IPS DF 19.7 (cell line): ENCODE measurements at regions not wholly inside any gene's neighbourhood (a gene's known extent, or its start where the extent isn't known, plus 50 kb on each side); places are given as distances from the start of the nearest gene placed in this dataset.
"Not testable (repeated sequence)": the region's sequence is repeated elsewhere in the genome, so short reads cannot be mapped to it uniquely, and the experiment has no call there.

Source experiments
- DNase-seq: peaks from one replicate; pipeline ENCODE4 v3.0.0-alpha.2; 2013; ENCODE audit warnings: low read depth, low spot score

DNA sequence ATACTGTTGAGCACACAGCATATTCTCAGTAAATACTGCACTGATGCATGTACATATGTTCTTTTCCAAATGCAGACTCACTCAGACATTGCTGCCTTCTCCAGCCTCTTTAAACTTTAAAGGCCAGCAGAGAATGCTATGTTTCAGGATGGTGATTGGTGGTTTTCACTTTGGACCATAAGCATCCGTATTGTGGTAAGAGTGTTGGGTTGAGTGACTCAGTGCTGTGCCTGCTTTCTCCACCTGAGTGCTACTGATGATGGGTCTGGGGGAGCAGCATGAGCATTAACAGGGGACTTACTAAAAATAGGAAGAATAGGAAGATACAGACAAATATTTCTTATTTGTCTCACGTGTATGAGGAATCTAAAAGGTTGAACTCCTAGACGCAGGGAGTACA lies 56.3 kb upstream of the ZNF92 start:
- DNase-seq: no peak

DNA sequence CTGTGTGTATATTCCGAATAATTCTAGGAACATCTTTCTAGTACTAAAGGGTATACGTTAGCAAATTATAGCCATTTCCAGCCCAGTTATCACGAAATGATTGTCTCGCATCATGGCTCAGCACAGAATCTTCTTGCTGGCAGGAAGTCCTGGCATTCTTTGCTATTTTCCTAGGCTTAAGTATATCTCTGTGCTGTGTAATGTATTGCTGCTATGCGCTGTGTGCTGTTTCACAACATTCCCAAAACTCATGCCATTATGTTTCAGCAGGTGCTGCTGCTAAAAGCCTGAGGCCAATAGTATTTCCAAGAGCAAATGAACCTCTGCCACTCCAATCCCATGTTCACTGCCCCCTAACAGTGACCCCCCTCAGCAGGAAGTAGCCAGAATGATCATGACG lies 62.9 kb upstream of the ZNF92 start:
- no peak for DNase-seq

DNA sequence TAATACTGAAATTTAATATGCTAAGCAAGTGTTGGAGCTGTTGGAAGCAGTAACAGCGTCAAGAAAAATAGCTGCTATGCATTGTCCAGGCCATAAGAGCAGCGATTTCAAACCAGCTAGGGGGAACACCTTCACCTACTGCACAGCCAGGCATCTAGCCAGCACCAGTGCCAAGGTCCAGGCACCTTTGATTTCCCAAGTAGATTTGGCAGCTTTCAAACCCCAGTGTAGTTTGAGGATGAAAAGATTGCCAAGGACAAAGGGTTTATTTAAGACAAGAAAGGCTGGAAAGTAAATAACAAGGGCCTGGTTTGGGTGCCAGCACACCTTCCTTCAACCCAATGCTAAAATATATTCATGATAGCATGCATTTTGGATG lies 65.4 kb upstream of the ZNF92 start:
- DNase-seq: no peak

DNA sequence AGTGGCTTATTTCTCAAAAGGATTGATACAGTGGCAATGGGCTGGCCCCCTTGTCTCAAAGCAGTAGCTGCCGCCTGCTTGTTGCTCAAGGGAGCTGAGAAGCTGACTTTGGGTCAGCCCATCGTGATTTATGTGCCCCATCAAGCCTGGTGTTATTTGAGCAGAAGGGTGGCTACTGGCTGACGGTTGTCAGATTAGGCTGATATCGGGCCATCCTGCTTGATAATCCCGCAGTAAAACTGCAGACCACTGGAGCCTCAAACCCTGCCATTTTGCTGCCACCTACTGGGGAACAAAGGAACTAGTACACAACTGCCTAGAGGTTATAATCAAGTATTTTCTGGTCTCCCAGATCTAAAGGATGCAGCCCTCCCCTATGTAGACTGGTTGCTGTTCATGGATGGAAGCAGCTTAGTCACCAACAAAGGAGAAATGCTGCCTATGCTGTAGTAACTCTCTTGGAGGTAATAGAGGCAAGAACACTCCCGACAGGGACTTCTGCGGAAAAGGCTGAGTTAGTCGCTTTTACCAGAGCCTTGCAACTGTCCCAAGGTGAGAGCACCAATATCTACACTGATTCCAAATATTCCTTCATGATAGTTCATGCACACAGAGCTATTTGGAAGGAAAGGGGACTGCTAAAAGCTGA lies 65.9 kb upstream of the ZNF92 start:
- peak; percentile 40 for DNase-seq

DNA sequence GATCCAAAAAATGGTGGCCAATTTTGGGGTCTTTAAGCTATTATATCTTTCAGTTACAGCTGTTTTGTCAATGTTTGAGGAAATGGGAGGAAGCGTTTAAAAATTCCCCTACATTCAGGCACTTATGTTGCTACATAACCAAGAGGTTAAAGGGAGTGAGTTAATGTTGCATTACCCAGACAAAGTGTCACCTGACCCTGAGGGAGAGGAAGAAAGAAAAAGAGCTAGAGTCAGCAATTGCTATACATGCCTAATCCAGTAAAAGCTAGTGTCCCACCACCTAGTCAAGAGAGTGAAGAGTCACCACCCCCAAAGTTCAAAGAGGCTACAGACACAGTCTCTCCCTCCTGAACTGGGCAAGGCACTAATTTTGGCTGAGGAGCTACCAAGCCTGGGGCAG lies 69.5 kb upstream of the ZNF92 start:
- DNase-seq: no peak

DNA sequence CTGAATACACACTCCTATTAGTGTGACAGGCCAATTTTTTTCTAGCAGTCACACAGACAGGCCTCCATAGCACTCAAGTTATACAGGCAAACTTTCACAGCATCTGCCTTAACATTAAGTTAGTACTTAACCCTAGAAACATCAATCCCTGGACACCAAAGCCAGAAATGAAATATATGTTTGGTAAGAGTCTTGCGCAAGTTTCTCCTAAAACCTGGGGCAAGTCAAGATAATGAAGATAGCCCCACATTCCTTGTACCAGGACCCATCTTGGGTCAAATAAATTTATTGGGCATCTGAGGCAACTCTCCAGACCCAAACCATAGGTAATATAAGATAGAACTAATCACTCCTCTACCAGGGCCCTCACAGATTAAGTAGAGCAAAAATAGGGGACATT lies 70.8 kb upstream of the ZNF92 start:
- no peak for DNase-seq

DNA sequence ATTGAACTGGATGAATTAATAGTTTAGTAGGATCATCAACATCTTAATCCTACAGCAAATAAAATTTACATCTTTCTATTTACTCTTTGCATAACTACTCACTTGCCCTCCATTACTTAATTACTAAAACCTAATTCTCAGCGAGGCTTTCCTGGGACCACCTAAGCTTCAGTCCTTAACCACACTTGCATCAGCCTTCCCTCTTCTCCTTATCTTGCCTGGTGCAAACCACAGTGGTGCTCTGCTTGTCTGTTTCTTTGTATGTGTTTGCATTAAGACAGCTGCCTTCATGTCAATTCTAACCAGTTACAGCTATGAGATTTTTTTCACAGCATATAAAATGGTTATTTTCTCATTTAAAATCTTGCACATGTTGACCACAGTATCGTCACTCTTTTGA lies 72.6 kb upstream of the ZNF92 start:
- DNase-seq: no peak

DNA sequence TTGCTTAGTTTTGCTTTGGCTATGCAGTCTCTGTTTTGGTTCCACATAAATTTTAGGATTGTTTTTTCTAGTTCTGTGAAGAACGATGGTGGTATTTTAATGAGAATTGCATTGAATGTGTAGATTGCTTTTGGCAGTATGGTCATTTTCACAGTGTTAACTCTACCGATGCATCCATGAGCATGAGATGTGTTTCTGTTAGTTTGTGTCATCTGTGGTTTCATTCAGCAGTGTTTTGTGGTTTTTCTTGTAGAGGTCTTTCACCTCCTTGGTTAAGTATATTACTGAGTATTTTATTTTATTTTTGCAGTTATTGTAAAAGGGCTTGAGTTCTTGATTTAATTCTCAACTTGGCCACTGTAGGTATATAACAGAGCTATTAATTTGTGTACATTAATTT lies 78.2 kb upstream of the ZNF92 start:
- no peak for DNase-seq

DNA sequence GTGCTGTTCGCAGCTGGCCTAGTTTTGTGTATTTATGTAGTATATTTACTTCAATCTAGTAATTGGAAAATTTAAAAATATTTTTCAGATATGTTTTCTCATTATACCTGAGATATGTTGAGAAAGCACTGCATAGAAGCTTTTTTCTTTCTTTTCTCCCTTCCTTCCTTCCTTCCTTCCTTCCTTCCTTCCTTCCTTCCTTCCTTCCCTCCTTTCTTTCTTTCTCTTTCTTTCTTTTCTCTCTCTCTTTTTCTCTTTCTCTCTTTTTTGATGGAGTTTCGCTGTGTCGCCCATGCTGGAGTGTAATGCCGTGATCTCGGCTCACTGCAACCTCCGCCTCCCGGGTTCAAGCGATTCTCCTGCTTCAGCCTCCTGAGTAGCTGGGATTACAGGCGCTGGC lies 83.3 kb upstream of the ZNF92 start:
- not testable (repeated sequence) for DNase-seq

DNA sequence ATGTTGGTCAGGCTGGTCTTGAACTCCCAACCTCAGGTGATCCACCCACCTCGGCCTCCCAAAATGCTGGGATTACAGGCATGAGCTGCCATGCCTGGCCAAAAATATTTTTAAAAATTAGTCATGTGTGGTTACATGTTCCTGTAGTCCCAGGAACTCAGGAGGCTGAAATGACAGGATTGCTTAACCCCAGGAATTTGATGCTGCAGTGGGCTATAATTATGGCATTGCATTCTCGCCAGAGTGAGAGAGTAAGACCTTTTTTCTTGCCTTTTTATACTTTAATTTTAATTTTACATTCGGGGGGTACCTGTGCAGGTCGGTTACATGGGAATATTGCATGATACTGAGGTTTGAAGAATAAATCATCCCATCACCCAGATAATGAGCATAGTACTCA lies 86.6 kb upstream of the ZNF92 start:
- DNase-seq: no peak

DNA sequence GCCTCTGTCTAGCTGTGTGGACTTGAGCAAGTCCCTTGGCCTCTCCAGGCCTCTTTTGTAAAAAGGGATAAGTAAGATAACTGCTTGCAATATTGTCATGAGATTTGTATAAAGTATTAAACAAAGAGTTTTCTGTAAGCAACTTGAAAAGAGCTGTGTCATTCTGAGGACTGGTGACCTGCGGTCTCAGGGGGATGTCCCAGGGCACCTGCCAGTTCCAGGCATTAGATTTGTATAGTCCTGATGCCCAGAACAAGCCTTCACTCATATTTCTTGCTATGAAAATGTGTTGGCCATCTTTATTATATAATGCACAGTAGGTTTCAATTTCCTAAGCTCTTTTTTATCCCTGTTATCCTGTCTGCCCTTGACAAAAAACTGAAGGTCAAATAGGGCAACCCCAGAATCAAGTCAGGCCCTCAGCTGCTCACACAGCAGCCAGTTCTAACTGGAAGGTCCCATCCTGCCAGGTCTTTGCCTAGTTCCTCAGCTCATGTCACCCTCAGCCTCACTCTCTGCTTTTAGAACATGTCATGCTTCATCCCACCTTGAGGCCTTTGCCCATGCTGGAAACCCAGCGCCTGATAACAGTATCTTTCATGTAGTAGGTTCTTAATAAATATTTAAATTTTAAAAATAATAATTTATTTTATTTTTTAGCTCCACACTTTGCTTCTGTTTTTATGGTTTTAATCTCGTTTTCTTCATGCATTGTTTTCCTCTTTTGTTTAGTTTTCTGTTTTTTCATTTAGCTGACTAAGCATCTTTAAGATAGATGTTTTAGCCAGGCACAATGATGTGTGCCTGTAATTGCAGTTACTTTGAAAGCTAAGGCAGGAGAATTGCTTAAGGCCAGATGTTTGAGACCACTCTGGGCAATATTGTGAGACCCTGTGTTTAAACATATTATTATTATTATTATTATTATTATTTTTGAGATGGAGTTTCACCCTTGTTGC lies 87.5 kb upstream of the ZNF92 start:
- no peak for DNase-seq

DNA sequence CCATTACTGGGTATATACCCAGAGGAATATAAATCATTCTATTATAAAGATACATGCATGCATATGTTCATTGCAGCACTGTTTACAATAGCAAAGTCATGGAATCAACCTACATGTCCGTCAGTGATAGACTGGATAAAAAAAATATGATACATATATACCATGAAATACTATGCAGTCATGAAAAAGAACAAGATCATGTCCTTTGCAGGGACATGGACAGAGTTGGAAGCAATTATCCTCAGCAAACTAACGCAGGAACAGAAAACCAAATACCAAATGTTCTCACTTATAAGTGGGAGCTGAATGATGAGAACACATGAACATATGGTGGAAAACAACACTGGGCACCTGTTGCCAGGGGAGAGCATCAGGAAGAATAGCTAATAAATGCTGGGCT lies 88.4 kb upstream of the ZNF92 start:
- DNase-seq: not testable (repeated sequence)

DNA sequence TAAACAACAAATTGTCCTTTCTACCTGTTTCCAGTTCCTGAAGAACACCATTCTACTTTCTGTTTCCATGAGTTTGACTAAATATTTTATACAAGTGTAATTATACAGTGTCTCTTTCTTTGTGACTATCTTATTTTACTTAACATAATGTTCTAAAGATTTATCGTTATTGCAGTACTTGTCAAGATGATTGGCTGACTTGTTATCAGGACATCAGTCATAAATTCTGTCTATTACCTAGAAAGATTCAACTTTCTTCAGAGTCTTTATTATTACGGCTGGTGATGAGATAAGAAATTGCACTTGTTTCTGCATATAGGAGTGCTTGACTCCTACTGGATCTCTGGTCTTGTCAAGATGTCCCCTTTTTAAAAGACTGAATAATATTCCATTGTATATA lies 93.9 kb upstream of the ZNF92 start:
- no peak for DNase-seq

DNA sequence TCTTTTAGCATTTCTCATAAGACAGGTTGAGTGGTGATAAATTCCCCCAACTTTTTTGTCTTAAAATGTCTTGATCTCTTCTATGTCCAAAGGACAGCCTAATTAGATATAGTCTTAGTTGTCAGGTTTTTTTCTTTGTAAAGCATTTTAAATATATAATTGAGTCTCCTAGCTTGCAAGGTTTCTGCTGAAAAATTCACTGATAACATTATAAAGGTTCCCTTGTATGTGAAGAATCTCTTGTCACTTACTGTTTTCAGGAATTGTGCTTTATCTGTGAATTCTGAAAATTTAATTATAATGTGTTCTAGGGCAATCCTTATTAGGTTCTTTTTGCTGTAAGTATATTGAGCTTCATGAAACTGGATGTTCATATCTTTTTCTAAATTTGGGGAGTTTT lies 96.8 kb upstream of the ZNF92 start:
- DNase-seq: no peak

DNA sequence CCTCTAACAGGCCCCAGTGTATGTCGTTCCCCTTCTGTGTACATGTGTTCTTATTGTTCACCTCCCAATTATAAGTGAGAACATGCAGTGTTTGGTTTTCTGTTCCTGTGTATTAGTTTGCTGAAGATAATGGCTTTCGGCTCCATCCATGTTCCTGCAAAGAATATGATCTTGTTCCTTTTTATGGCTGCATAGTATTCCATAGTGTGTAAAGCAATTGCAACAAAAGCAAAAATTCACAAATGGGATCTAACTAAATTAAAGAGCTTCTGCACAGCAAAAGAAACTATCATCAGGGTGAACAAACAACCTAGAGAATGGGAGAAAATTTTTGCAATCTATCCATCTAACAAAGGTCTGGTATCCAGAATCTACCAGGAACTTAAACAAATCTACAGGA lies 102.2 kb upstream of the ZNF92 start:
- not testable (repeated sequence) for DNase-seq

DNA sequence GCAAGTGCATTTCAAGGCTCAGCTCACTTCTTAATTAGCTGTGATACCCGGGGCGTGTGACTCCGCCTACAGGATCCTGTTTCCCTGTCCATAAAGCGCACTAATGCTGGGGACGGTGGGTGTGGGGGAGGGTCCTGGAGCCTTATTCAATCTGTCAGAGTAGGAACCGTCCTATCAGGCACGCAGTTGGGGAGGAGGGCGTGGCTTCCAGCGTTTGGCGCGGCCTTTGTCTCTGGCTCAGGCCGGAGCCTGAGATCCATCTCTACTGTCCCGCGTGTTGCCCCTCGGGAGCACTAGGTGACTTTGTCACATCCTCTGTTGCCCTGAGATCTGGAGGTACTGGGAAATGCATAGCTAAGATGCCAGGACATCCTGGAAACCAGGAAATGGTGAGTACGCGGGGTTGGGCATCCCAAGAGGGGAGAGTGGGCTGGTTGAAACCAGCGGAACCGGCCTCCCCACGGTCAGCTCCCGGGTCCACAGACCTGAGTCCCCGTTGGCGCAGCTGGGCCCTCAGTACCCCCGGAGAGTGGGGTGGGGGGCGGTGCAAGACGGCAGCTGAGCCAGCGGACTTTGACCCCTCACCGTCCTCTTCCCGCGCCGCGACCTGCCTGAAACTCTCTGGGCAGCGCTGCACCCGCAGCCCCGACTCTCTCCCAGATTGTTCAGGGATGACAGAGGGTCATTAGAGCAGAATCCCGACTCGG lies 104.4 kb upstream of the ZNF92 start:
- DNase-seq: peak; percentile 94

DNA sequence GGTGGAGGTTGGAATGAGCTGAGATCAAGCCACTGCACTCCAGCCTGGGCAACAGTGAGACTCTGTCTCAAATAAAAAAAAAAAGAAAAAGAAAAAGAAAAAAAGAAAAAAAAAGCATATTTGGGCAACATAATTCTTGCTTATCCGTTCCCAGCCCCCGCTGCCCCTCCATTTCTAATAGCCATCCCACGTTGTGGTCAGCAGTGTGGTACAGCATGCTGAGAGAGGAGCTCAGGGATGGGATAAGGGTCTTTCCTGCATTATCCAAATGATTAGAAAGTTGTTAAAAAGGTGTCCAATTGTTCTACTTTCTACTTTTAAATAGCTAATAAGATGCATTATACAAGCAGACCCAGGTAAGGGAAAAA lies 104.9 kb upstream of the ZNF92 start:
- DNase-seq: no peak

DNA sequence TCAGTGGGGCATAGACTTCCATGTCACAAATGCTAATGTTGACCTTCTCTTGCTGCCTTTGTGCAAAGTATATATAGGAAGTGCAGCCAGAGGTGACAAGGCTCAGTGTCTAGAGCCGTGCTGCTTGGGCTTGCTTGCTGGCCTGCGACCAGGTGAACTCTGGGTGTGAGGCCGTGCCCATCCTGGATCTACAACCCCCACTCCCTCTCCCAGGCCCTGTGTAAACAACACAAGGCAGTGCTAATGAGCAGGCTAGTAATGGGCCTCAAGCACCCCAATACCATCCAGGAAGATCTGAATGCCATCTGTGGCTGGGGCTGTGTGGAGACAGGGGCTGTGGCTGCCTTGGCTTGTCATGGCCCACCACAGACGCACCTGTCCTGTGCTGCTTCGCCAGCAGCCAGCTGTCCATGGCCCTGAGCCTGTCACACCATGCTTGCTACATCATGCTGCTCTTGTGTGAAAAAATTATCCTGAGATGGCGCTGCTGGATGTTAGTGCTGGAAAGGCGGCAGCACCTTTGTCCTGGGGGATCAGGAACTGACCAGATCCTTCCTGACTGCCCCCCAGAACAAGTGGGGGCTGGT lies 107.6 kb upstream of the ZNF92 start:
- DNase-seq: no peak

DNA sequence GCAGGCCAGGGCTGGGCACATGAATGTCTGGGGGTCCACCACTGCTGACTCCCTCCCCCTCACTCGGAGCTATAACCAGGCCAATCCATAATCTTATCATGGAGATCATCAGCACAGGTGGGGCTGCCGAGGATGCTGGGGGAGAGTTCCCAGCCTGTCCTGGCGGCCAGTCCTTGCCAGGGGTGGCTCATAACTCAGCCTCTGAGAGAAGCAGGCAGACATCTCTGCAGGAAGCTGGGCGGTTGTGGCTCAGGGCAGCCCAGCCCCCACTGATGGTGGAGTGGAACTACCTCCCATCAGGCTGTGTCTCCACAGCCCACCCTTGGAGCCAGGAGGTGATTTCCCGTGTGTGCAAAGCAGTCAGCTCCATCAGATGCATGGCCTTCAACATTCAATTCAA lies 109.4 kb upstream of the ZNF92 start:
- DNase-seq: no peak

DNA sequence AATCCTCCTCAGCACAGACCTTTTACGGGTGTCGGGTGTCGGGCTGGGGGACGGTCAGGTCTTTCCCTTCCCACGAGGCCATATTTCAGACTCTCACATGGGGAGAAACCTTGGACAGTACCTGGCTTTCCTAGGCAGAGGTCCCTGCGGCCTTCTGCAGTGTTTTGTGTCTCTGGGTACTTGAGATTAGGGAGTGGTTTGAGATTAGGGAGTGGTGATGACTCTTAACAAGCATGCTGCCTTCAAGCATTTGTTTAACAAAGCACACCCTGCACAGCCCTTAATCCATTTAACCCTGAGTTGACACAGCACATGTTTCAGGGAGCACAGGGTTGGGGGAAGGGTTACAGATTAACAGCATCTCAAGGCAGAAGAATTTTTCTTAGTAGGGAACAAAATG lies 113.0 kb upstream of the ZNF92 start:
- not testable (repeated sequence) for DNase-seq

DNA sequence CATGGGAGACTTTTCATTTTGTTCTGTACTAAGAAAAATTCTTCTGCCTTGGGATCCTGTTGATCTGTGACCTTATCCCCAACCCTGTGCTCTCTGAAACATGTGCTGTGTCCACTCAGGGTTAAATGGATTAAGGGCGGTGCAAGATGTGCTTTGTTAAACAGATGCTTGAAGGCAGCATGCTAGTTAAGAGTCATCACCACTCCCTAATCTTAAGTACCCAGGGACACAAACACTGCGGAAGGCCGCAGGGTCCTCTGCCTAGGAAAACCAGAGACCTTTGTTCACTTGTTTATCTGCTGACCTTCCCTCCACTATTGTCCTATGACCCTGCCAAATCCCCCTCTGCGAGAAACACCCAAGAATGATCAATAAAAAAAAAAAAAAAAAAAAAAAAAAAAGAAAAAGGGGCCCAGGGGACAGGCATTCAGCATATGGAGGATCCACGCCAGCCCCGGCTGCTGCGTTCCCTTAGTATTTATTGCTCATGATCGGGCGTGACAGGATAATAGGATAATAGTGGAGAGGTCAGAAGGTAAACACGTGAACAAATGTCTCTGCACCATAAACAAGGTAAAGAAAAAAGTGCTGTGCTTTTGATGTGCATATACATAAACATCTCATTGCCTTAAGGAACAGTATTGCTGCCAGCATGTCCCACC lies 113.7 kb upstream of the ZNF92 start:
- DNase-seq: not testable (repeated sequence)

DNA sequence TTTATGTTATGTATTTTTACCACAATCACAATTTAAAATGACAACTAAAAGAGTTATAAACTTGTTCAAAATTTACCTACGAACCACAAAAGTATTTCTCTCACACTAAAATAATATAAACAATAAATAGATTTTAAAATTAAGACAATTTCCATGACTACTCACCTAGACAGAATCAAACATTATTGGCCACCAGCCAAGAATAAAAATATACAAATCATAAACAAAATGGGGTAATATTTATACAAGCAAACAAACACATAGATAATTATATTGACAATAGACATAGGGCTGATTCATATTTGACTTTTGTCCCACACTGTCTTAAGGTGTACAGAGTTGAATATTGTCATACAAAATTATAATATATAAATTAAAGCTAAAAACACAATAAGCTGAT lies 119.6 kb upstream of the ZNF92 start:
- no peak for DNase-seq
